HG03159 (cell line): ENCODE measurements at regions not wholly inside any gene's neighbourhood (a gene's known extent, or its start where the extent isn't known, plus 50 kb on each side); places are given as distances from the start of the nearest gene placed in this dataset.

ENCODE experiments used
- ATAC-seq: cut with Tn5 transposase; IDR thresholded peaks from one replicate; pipeline ENCODE4 v1.9.1; 2021; ENCODE audit warnings: mild to moderate bottlenecking, moderate library complexity; ENCODE audit not compliant: unreplicated experiment

- no peak for ATAC-seq
Measured at GRCh38 chr6:1039191-1039590, 272.7 kb upstream of the FOXQ1 start.

- ATAC-seq: no peak
Measured at GRCh38 chr6:1037430-1038202, 274.3 kb upstream of the FOXQ1 start.

GRCh38 chr6:1035401-1035800 lies 276.5 kb upstream of the FOXQ1 start:
- no peak for ATAC-seq

- ATAC-seq: no peak
Measured at GRCh38 chr6:1031720-1032119, 280.2 kb upstream of the FOXQ1 start.

- ATAC-seq: no peak
Measured at GRCh38 chr6:1029141-1029540, 282.8 kb upstream of the FOXQ1 start.

- no peak for ATAC-seq
Measured at GRCh38 chr6:1028723-1029122, 283.2 kb upstream of the FOXQ1 start.

GRCh38 chr6:1027795-1028569 lies 283.9 kb upstream of the FOXQ1 start:
- ATAC-seq: no peak

- no peak for ATAC-seq
Measured at GRCh38 chr6:1027109-1027794, 284.6 kb upstream of the FOXQ1 start.

GRCh38 chr6:1025821-1026220 lies 286.1 kb upstream of the FOXQ1 start:
- ATAC-seq: no peak

GRCh38 chr6:1024587-1024986 lies 287.3 kb upstream of the FOXQ1 start:
- ATAC-seq: no peak

- no peak for ATAC-seq
Measured at GRCh38 chr6:1024161-1024560, 287.7 kb upstream of the FOXQ1 start.

- ATAC-seq: no peak
Measured at GRCh38 chr6:1023229-1023628, 288.7 kb upstream of the FOXQ1 start.

- no peak for ATAC-seq
Measured at GRCh38 chr6:1022719-1023118, 289.2 kb upstream of the FOXQ1 start.

- ATAC-seq: no peak
Measured at GRCh38 chr6:1020837-1021236, 291.1 kb upstream of the FOXQ1 start.

GRCh38 chr6:1020133-1020532 lies 291.8 kb upstream of the FOXQ1 start:
- ATAC-seq: no peak

GRCh38 chr6:1018041-1018440 lies 293.9 kb upstream of the FOXQ1 start:
- ATAC-seq: no peak

- ATAC-seq: no peak
Measured at GRCh38 chr6:1016329-1017302, 295.3 kb upstream of the FOXQ1 start.

- ATAC-seq: no peak
Measured at GRCh38 chr6:1015825-1016224, 296.1 kb upstream of the FOXQ1 start.

GRCh38 chr6:1014431-1014807 lies 297.5 kb upstream of the FOXQ1 start:
- no peak for ATAC-seq

GRCh38 chr6:1013656-1014430 lies 298.1 kb upstream of the FOXQ1 start:
- no peak for ATAC-seq
